ENCODE measurements at regions not wholly inside any gene's neighbourhood (a gene's known extent, or its start where the extent isn't known, plus 50 kb on each side); places are given as distances from the start of the nearest gene placed in this dataset.

- H3K36me3 ChIP-seq (ENCODE audit: control insufficient read depth in 2 of 2, extremely low read depth in 1 of 2, insufficient read depth in 2 of 2, low read length in 2 of 2), result no peaks in the 10 kb centered on the region
- H3K4me1 ChIP-seq (ENCODE audit: control insufficient read depth, extremely low read depth, insufficient read depth, low read length), result peaks cover under 1% of the 10 kb centered on the region
- no peak for DNase-seq (ENCODE audit: low read depth, low spot score)
- no peak overlapping the region for H3K4me3 ChIP-seq (ENCODE audit: control insufficient read depth in 2 of 3, extremely low read depth in 1 of 3, insufficient read depth in 2 of 3, low read depth in 1 of 3, low read length in 3 of 3)
- dilution Hi-C loops (cut with MboI; ENCODE audit: extremely low pct_ligation_motif_present, low sequenced_read_pairs), result no loop called here
- no peaks in the 10 kb centered on the region for H3K9me1 ChIP-seq (ENCODE audit: control insufficient read depth, extremely low read depth, insufficient read depth, low read length)
- H3K79me2 ChIP-seq (ENCODE audit: control insufficient read depth, insufficient read depth, low read length), result no peaks in the 10 kb centered on the region
- H3K27me3 ChIP-seq (ENCODE audit: control insufficient read depth, extremely low read depth, insufficient read depth, low read length), result no peaks in the 10 kb centered on the region
- no peaks in the 10 kb centered on the region for H3K9me3 ChIP-seq (ENCODE audit: control insufficient read depth, low read depth, low read length)
- H3K4me2 ChIP-seq (ENCODE audit: control insufficient read depth, extremely low read depth, insufficient read depth, low read depth, low read length), result no peak overlapping the region
- H3K9ac ChIP-seq (ENCODE audit: control insufficient read depth, extremely low read depth, insufficient read depth, low read length), result no peak overlapping the region
- FAIRE-seq, result peak; percentile 84
- H2AFZ ChIP-seq (ENCODE audit: control insufficient read depth, low read length), result no peak overlapping the region
- no peaks in the 10 kb centered on the region for H4K20me1 ChIP-seq (ENCODE audit: control insufficient read depth, extremely low read depth, insufficient read depth, low read length)
- no peak overlapping the region for H3K27ac ChIP-seq (ENCODE audit: control insufficient read depth, insufficient read depth, low read length)
- TF ChIP-seq EZH2 (IDR thresholded peaks at IDR 0.05; ENCODE audit: low read length), result no peak
- peak; percentile 58 to 70 (median 63) for TF ChIP-seq CTCF (optimal IDR thresholded peaks at IDR 0.05 in 1 of 3, IDR thresholded peaks at IDR 0.05 in 1 of 3, conservative IDR thresholded peaks at IDR 0.05 in 1 of 3; ENCODE audit: extremely low read depth in 1 of 3, insufficient read depth in 2 of 3, low read length in 3 of 3)
Measured at GRCh38 chr5:167587772-167588437, 703.5 kb upstream of the WWC1 start.

DNA sequence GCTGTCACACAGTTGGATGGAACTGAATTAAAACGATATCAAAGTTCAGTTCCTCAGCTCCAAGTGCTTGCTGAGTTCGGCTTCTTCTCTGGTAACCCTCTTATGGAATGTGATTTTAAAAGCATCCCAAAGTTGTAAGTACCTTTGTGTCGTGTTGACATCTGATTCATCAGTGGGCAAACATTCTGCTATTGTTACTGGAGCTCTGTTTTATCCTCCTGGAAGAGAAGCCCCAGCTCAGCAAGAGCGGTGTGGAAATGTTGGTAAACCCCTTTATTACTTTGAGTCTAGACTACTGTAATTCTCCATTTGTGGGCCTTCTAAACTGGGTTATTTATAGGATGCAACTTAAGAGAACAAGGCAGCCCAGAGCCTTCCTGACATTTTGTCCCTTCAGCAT, 699.3 kb upstream of the WWC1 start:
- no peak overlapping the region for H3K4me3 ChIP-seq (ENCODE audit: control insufficient read depth in 2 of 3, extremely low read depth in 1 of 3, insufficient read depth in 2 of 3, low read depth in 1 of 3, low read length in 3 of 3)
- no peaks in the 10 kb centered on the region for H3K9me1 ChIP-seq (ENCODE audit: control insufficient read depth, extremely low read depth, insufficient read depth, low read length)
- no peaks in the 10 kb centered on the region for H3K27me3 ChIP-seq (ENCODE audit: control insufficient read depth, extremely low read depth, insufficient read depth, low read length)
- H3K27ac ChIP-seq (ENCODE audit: control insufficient read depth, insufficient read depth, low read length), result no peak overlapping the region
- H4K20me1 ChIP-seq (ENCODE audit: control insufficient read depth, extremely low read depth, insufficient read depth, low read length), result no peaks in the 10 kb centered on the region
- no peak overlapping the region for H3K4me2 ChIP-seq (ENCODE audit: control insufficient read depth, extremely low read depth, insufficient read depth, low read depth, low read length)
- no peak for DNase-seq (ENCODE audit: low read depth, low spot score)
- no peaks in the 10 kb centered on the region for H3K36me3 ChIP-seq (ENCODE audit: control insufficient read depth in 2 of 2, extremely low read depth in 1 of 2, insufficient read depth in 2 of 2, low read length in 2 of 2)
- dilution Hi-C loops (cut with MboI; ENCODE audit: extremely low pct_ligation_motif_present, low sequenced_read_pairs), result no loop called here
- H3K9me3 ChIP-seq (ENCODE audit: control insufficient read depth, low read depth, low read length), result no peaks in the 10 kb centered on the region
- FAIRE-seq, result no peak
- no peak overlapping the region for H3K9ac ChIP-seq (ENCODE audit: control insufficient read depth, extremely low read depth, insufficient read depth, low read length)
- TF ChIP-seq CTCF (optimal IDR thresholded peaks at IDR 0.05 in 1 of 3, IDR thresholded peaks at IDR 0.05 in 1 of 3, conservative IDR thresholded peaks at IDR 0.05 in 1 of 3; ENCODE audit: extremely low read depth in 1 of 3, insufficient read depth in 2 of 3, low read length in 3 of 3) (no peak), EZH2 (IDR thresholded peaks at IDR 0.05; ENCODE audit: low read length) (no peak)
- no peaks in the 10 kb centered on the region for H3K4me1 ChIP-seq (ENCODE audit: control insufficient read depth, extremely low read depth, insufficient read depth, low read length)
- H2AFZ ChIP-seq (ENCODE audit: control insufficient read depth, low read length), result no peak overlapping the region
- no peaks in the 10 kb centered on the region for H3K79me2 ChIP-seq (ENCODE audit: control insufficient read depth, insufficient read depth, low read length)

Measured in keratinocyte (primary cell).